ENCODE measurements at regions not wholly inside any gene's neighbourhood (a gene's known extent, or its start where the extent isn't known, plus 50 kb on each side); places are given as distances from the start of the nearest gene placed in this dataset. TPM values are rescaled to one million over a fixed set of nuclear protein-coding genes. Genes with fewer than 3 reads are reported as not detected.

DNA sequence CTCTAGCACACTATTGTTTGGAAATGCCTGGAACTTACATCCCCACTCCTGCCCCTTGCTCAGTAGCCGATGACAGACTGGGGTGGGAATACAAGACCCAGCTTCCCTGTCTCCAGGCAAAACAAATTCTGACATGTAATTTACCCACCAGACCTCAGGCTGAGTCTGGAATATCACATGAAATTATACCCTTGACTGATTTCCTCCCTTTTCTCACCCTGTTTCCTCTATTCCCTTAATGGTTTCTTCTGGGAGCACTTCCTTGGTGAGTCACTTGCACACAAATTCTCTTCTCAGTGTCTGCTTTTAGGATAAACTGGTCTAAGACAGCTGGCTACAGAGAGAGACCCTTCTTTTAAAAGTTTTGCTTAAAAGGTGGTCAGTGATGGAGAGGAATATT lies 65.8 kb upstream of the DIPK2B start:
- no peaks in the 10 kb centered on the region for H3K9me3 ChIP-seq (ENCODE audit: control insufficient read depth, insufficient read depth, low read length)
- DNase-seq (ENCODE audit: low read depth, low spot score): no peak
- CTCF ChIA-PET: no interaction called here
- no peaks in the 10 kb centered on the region for H3K27me3 ChIP-seq (ENCODE audit: control insufficient read depth, insufficient read depth, low read length)
- TF ChIP-seq, protein P1, sequence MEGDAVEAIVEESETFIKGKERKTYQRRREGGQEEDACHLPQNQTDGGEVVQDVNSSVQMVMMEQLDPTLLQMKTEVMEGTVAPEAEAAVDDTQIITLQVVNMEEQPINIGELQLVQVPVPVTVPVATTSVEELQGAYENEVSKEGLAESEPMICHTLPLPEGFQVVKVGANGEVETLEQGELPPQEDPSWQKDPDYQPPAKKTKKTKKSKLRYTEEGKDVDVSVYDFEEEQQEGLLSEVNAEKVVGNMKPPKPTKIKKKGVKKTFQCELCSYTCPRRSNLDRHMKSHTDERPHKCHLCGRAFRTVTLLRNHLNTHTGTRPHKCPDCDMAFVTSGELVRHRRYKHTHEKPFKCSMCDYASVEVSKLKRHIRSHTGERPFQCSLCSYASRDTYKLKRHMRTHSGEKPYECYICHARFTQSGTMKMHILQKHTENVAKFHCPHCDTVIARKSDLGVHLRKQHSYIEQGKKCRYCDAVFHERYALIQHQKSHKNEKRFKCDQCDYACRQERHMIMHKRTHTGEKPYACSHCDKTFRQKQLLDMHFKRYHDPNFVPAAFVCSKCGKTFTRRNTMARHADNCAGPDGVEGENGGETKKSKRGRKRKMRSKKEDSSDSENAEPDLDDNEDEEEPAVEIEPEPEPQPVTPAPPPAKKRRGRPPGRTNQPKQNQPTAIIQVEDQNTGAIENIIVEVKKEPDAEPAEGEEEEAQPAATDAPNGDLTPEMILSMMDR (IDR thresholded peaks at IDR 0.05; ENCODE audit: low read depth, low read length): no peak
- no peak overlapping the region for H3K4me3 ChIP-seq (ENCODE audit: low read depth, low read length)
- no peak overlapping the region for H3K27ac ChIP-seq (ENCODE audit: low read depth, low read length)
- POLR2A ChIA-PET: no interaction called here

DNA sequence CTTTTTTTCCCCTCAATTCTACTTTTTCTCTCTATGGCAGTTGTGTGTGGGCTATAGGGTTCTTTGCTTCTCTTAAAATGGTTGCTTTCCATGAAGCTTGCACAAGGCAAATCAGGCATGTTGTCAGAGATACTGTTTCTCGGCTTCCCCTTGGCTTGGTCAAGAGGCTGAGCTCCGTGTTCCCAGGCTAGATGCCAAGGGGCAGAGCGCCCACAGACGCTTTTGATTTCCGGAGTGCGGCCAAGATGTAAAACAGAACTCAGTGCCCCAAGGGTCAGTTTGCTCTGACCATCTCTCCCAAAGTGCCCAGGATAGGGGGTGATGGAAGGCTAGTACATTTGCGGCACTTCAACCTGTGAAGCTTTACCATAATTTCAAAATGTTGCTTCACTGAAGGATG lies 64.2 kb upstream of the DIPK2B start:
- no peak overlapping the region for H3K27ac ChIP-seq (ENCODE audit: low read depth, low read length)
- no peak overlapping the region for H3K4me3 ChIP-seq (ENCODE audit: low read depth, low read length)
- CTCF ChIA-PET: interaction anchor here (0.9 kb wide), 1 partner anchor 1143 kb away, joined by 3 read pairs; no protein-coding TSS in a partner anchor

DNA sequence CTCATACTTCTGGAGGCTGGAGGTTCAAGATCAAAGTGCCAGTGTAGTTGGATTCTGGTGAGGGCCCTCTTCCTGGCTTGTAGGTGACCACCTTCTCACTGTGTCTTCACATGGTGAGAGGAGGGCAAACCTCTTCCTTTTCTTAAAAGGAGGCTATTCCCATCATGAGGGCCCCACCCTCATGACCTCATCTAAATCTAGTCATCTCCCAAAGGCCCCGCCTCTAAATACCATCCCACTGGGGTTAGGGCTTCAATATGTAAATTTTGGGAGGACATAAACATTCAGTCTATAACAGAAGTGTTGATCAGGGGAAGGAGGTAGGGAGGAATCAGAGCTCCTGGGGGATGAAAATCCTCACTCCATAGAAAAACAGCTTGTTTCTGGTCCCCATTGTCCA lies 60.8 kb upstream of the DIPK2B start:
- Histone ChIP-seq H3K27ac (ENCODE audit: low read depth, low read length) (no peak overlapping the region), H3K27me3 (ENCODE audit: control insufficient read depth, insufficient read depth, low read length) (no peaks in the 10 kb centered on the region), H3K4me3 (ENCODE audit: low read depth, low read length) (no peak overlapping the region), H3K9me3 (ENCODE audit: control insufficient read depth, insufficient read depth, low read length) (no peaks in the 10 kb centered on the region)
- ChIA-PET POLR2A (no interaction called here), CTCF (no interaction called here)
- no peak for DNase-seq (ENCODE audit: low read depth, low spot score)
- TF ChIP-seq, protein P1 (IDR thresholded peaks at IDR 0.05; ENCODE audit: low read depth, low read length): no peak

More for the DNA sequence above, 64.2 kb upstream of the DIPK2B start:
- no peak for DNase-seq (ENCODE audit: low read depth, low spot score)
- no peaks in the 10 kb centered on the region for H3K9me3 ChIP-seq (ENCODE audit: control insufficient read depth, insufficient read depth, low read length)
- POLR2A ChIA-PET: no interaction called here
- TF ChIP-seq, protein P1 (IDR thresholded peaks at IDR 0.05; ENCODE audit: low read depth, low read length): no peak
- H3K27me3 ChIP-seq (ENCODE audit: control insufficient read depth, insufficient read depth, low read length): no peaks in the 10 kb centered on the region

DNA sequence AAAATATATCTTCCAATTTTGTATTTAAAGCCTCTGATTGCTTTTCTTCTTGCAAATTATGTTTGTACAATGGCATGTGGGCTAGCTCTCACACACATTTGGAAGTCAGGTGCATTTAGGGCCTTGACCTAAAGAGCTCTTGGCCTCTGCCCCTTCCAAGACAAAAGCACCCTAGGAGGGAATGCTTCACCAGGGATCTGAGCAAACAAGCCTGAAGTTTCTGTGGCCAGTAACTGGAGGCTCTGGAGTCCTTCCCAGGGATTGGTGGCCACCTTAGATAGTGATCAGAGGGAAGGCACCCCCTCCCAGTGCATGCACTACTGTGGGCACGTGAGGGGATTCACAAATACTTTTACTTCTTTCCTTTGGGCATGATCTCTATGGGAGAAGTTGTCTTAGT lies 60.3 kb upstream of the DIPK2B start:
- no peaks in the 10 kb centered on the region for H3K27me3 ChIP-seq (ENCODE audit: control insufficient read depth, insufficient read depth, low read length)
- TF ChIP-seq, protein P1 (IDR thresholded peaks at IDR 0.05; ENCODE audit: low read depth, low read length): no peak
- H3K27ac ChIP-seq (ENCODE audit: low read depth, low read length): no peak overlapping the region
- no peak for DNase-seq (ENCODE audit: low read depth, low spot score)
- no peak overlapping the region for H3K4me3 ChIP-seq (ENCODE audit: low read depth, low read length)
- no peaks in the 10 kb centered on the region for H3K9me3 ChIP-seq (ENCODE audit: control insufficient read depth, insufficient read depth, low read length)
- ChIA-PET POLR2A (no interaction called here), CTCF (no interaction called here)

DNA sequence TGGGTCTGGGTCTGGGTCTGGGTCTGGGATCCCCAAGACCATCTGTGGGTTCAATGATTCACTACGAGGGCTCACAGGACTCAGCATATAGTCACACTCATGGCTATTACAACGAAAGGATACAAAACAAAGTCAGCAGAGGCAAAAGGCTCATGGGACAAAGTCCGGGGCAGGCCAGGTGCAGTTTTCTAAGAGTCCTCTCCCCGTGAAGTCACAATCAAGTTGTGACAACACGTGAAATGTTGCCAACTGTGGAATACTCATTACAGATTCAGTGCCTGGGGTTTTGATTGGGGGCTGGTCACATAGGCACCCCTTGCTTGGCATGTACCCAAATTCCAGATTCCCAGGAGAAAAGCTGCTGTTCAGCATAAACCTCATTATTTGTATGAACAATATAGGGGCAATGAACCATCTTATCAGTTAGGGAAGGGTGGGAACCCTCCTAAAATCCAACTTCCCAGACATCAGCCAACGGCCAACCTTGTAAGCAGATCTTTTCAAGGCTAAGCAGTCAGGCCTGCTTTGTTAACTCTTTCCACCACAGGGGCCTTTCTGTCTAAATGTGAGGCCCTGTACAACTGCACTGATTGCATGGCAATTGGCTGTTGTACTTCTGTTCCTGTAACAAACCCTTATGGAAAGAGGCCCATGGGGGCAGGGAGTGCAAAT lies 58.2 kb upstream of the DIPK2B start:
- no peak for DNase-seq (ENCODE audit: low read depth, low spot score)
- ChIA-PET POLR2A (no interaction called here), CTCF (no interaction called here)
- Histone ChIP-seq H3K27ac (ENCODE audit: low read depth, low read length) (no peak overlapping the region), H3K9me3 (ENCODE audit: control insufficient read depth, insufficient read depth, low read length) (no peaks in the 10 kb centered on the region), H3K27me3 (ENCODE audit: control insufficient read depth, insufficient read depth, low read length) (no peaks in the 10 kb centered on the region), H3K4me3 (ENCODE audit: low read depth, low read length) (no peak overlapping the region)
- TF ChIP-seq, protein P1 (IDR thresholded peaks at IDR 0.05; ENCODE audit: low read depth, low read length): no peak

Small RNA genes in the stretch of these regions (small RNA-seq; reads per million reads assigned to genes)
- 8,370 reads per million, percentile 99 among the genes with 10 or more reads in this experiment for gene MIR221 (ENCODE audit: insufficient read length, low read depth)
- 823 reads per million, percentile 96 among the genes with 10 or more reads in this experiment for gene MIR222 (ENCODE audit: insufficient read length, low read depth)
- not detected for gene RF00017 (ENCODE audit: insufficient read length, low read depth)
- not detected for gene RF00591 (ENCODE audit: insufficient read length, low read depth)

Data from AG04450 (cell line).